ENCODE measurements at regions not wholly inside any gene's neighbourhood (a gene's known extent, or its start where the extent isn't known, plus 50 kb on each side); places are given as distances from the start of the nearest gene placed in this dataset.

DNA sequence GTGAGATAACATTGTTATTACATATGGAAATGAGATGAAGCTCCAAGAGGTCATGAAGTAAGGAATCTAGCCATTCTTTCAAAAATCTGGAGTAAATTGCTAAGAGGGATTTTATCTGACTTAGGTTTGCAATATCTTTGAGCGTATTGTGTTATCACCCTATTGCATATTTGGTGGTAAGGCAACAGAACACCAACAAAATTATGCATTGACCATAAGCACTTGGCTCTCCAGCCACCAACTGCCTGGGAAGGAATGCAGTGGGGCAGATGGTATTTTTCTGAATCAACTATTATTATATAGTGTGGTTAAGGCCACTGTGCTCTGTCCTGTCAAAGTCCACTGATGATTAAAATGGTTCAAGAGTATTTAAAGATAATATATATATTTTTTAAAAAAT lies 287.9 kb upstream of the SEMA6D start:
- 83 to 88% methylated on average over 1 of the region's 1 CpG for WGBS, 2 donors
- no peak overlapping the region for H3K27ac ChIP-seq
- no peaks in the 10 kb centered on the region for H3K9me3 ChIP-seq
- DNase-seq, result no peak
- H3K27me3 ChIP-seq, result no peaks in the 10 kb centered on the region
- H3K4me3 ChIP-seq, result no peak overlapping the region
- no peaks in the 10 kb centered on the region for H3K36me3 ChIP-seq
- H3K4me1 ChIP-seq, result no peaks in the 10 kb centered on the region
- TF ChIP-seq, protein P1, sequence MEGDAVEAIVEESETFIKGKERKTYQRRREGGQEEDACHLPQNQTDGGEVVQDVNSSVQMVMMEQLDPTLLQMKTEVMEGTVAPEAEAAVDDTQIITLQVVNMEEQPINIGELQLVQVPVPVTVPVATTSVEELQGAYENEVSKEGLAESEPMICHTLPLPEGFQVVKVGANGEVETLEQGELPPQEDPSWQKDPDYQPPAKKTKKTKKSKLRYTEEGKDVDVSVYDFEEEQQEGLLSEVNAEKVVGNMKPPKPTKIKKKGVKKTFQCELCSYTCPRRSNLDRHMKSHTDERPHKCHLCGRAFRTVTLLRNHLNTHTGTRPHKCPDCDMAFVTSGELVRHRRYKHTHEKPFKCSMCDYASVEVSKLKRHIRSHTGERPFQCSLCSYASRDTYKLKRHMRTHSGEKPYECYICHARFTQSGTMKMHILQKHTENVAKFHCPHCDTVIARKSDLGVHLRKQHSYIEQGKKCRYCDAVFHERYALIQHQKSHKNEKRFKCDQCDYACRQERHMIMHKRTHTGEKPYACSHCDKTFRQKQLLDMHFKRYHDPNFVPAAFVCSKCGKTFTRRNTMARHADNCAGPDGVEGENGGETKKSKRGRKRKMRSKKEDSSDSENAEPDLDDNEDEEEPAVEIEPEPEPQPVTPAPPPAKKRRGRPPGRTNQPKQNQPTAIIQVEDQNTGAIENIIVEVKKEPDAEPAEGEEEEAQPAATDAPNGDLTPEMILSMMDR (IDR thresholded peaks at IDR 0.05), result no peak
- TF ChIP-seq POLR2A (IDR thresholded peaks at IDR 0.05), result no peak
- intact Hi-C loops (cut with DNase I), result no loop called here

- Histone ChIP-seq H3K4me1 (no peaks in the 10 kb centered on the region), H3K4me3 (no peak overlapping the region), H3K9me3 (no peaks in the 10 kb centered on the region), H3K27me3 (no peaks in the 10 kb centered on the region), H3K27ac (no peak overlapping the region), H3K36me3 (no peaks in the 10 kb centered on the region)
- DNase-seq, result no peak
- WGBS, 2 donors, result 75 to 81% methylated on average over 3 of the region's 3 CpGs
- TF ChIP-seq POLR2A (IDR thresholded peaks at IDR 0.05), result no peak
- TF ChIP-seq, protein P1 (IDR thresholded peaks at IDR 0.05), result no peak
- intact Hi-C loops (cut with DNase I), result no loop called here
These were observed 285.8 kb upstream of the SEMA6D start for GRCh38 chr15:47431501-47431900.

DNA sequence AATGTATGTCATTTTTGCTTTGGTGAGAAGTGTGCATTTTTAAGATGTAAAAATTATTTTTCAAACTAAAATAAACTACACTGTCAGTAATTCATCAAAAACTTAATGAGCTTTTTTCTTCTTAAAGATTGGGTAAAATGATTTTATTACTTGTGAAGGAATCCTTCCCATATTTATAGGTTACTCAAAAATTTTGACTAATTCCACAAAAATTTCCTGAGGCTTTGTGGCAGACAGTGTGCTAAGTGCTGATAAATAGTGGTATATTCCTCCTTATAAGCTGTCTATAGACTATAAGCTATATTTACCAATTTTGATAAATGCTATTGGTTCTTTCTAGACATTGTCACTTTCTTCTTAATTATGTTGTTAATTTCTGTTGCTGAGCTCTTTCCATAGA lies 284.5 kb upstream of the SEMA6D start:
- TF ChIP-seq POLR2A (IDR thresholded peaks at IDR 0.05), result no peak
- TF ChIP-seq, protein P1 (IDR thresholded peaks at IDR 0.05), result no peak
- no peaks in the 10 kb centered on the region for H3K4me1 ChIP-seq
- H3K27me3 ChIP-seq, result no peaks in the 10 kb centered on the region
- no peaks in the 10 kb centered on the region for H3K36me3 ChIP-seq
- no peaks in the 10 kb centered on the region for H3K9me3 ChIP-seq
- no peak overlapping the region for H3K27ac ChIP-seq
- no peak overlapping the region for H3K4me3 ChIP-seq
- DNase-seq, result no peak
- intact Hi-C loops (cut with DNase I), result no loop called here

DNA sequence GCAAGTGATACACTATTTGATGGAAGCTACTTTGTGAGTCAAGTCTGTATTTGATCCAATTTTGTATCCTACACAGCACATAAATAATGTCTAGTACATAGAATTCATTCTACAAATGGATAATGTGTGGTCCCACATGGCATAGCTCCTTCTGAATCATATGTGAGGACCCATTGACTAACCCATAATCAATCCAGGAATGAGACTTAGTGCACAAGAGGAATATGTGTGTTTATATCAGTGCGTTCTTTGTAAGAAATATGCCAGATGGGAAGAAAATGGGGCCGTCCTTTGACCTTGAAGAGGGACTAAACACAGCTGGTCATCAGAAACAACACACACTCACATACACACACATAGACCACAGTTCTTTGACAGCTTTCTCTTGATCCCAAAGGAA lies 282.7 kb upstream of the SEMA6D start:
- H3K4me3 ChIP-seq, result no peak overlapping the region
- H3K36me3 ChIP-seq, result no peaks in the 10 kb centered on the region
- WGBS, 2 donors, result 70 to 84% methylated on average over 2 of the region's 2 CpGs
- H3K9me3 ChIP-seq, result no peaks in the 10 kb centered on the region
- H3K27me3 ChIP-seq, result no peaks in the 10 kb centered on the region
- intact Hi-C loops (cut with DNase I), result no loop called here
- H3K27ac ChIP-seq, result no peak overlapping the region
- DNase-seq, result no peak
- H3K4me1 ChIP-seq, result peaks cover 0 to 9% (median 0%) of the 10 kb centered on the region in 3 donors
- no peak for TF ChIP-seq POLR2A (IDR thresholded peaks at IDR 0.05)
- TF ChIP-seq, protein P1 (IDR thresholded peaks at IDR 0.05), result no peak

DNA sequence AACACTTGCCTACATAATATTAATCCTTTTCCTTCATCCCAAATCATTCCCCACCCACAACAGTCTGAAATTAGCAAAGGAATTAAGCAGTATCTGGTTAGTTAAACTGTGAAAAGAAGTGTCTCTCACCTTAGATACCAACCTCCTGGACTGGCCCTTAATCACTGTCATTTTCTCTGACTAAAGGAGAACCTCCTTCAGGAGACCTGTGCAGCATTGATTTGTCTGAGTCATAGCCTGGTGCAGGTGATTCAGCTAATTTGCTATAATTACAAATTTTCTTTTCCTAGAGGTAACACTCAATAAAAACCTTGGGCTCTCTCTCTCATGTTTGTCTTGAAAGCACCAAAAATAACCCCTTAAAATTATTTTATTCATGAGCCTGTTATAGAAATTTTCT lies 279.8 kb upstream of the SEMA6D start:
- H3K36me3 ChIP-seq, result no peaks in the 10 kb centered on the region
- intact Hi-C loops (cut with DNase I), result no loop called here
- H3K4me1 ChIP-seq, result peaks cover 0 to 10% (median 0%) of the 10 kb centered on the region in 3 donors
- no peak for DNase-seq
- H3K27me3 ChIP-seq, result no peaks in the 10 kb centered on the region
- H3K4me3 ChIP-seq, result no peak overlapping the region
- H3K9me3 ChIP-seq, result no peaks in the 10 kb centered on the region
- TF ChIP-seq, protein P1 (IDR thresholded peaks at IDR 0.05), result no peak
- no peak for TF ChIP-seq POLR2A (IDR thresholded peaks at IDR 0.05)
- no peak overlapping the region for H3K27ac ChIP-seq

All from esophagus squamous epithelium (tissue), 5 donors.